GM21360 (cell line): ENCODE measurements at regions not wholly inside any gene's neighbourhood (a gene's known extent, or its start where the extent isn't known, plus 50 kb on each side); places are given as distances from the start of the nearest gene placed in this dataset.

Experiments
- ATAC-seq: cut with Tn5 transposase; IDR thresholded peaks from one replicate; pipeline ENCODE4 v1.9.1; 2021; ENCODE audit warnings: mild to moderate bottlenecking, moderate library complexity; ENCODE audit not compliant: unreplicated experiment

- no peak for ATAC-seq
These were observed 54.0 kb upstream of the CENPW start for GRCh38 chr6:126285871-126286365.
